A673 (cell line): ENCODE measurements at regions not wholly inside any gene's neighbourhood (a gene's known extent, or its start where the extent isn't known, plus 50 kb on each side); places are given as distances from the start of the nearest gene placed in this dataset.
"Not testable (repeated sequence)": the region's sequence is repeated elsewhere in the genome, so short reads cannot be mapped to it uniquely, and the experiment has no call there.

ENCODE experiments used
- EZH2 ChIP-seq: fragments of 200-600 bp; sonication (generic); IDR thresholded peaks from 2 replicates; pipeline ENCODE4 v1.6.1; 2017; ENCODE audit warnings: borderline replicate concordance, low read depth, mild to moderate bottlenecking, mixed read lengths, antibody characterized with exemption, low read length; ENCODE audit not compliant: poor library complexity, severe bottlenecking
- TF ChIP-seq, protein P1 (sequence below): fragments of 300-800, 200-600 bp; sonication (generic); conservative IDR thresholded peaks from 2 replicates; pipeline ENCODE4 v1.5.1; 2017; ENCODE audit warnings: low read depth, mild to moderate bottlenecking, antibody characterized with exemption, low read length, moderate library complexity, mixed read lengths

DNA sequence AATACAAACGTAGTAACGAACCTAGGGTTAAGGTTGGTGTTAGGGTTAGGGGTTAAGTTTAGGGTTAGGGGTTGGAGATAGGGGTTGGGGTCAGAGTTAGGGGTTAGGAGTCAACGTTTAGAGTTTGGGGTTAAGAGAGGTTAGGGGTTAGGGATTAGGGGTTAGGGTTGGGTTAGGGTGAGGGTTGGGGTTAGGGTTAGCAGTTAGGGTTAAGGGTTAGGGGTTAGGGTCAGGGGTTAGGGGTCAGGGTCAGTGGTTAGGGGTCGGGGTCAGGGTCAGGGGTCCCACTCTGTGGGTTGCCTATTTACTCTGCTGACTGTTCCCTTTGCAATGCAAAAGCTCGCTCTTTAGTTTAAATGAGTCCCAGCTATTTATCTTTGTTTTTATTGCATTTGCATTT, 275.5 kb downstream of the CCDC74A start:
- TF ChIP-seq, protein P1, sequence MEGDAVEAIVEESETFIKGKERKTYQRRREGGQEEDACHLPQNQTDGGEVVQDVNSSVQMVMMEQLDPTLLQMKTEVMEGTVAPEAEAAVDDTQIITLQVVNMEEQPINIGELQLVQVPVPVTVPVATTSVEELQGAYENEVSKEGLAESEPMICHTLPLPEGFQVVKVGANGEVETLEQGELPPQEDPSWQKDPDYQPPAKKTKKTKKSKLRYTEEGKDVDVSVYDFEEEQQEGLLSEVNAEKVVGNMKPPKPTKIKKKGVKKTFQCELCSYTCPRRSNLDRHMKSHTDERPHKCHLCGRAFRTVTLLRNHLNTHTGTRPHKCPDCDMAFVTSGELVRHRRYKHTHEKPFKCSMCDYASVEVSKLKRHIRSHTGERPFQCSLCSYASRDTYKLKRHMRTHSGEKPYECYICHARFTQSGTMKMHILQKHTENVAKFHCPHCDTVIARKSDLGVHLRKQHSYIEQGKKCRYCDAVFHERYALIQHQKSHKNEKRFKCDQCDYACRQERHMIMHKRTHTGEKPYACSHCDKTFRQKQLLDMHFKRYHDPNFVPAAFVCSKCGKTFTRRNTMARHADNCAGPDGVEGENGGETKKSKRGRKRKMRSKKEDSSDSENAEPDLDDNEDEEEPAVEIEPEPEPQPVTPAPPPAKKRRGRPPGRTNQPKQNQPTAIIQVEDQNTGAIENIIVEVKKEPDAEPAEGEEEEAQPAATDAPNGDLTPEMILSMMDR, result not testable (repeated sequence)
- not testable (repeated sequence) for TF ChIP-seq EZH2
